KMS-11 (cell line): ENCODE measurements at regions not wholly inside any gene's neighbourhood (a gene's known extent, or its start where the extent isn't known, plus 50 kb on each side); places are given as distances from the start of the nearest gene placed in this dataset.

Source experiments
- H2AFZ ChIP-seq: fragments of 200-600 bp; sonication (generic); 2 replicates; pipeline ENCODE4 v1.6.1; 2016; ENCODE audit warnings: antibody characterized with exemption, mixed run types, low read depth
- H3K27ac ChIP-seq: fragments of 200-600 bp; sonication (generic); 2 replicates; pipeline ENCODE4 v1.6.1; 2016; ENCODE audit warnings: mild to moderate bottlenecking, mixed run types
- H3K27me3 ChIP-seq: fragments of 200-600 bp; sonication (generic); 2 replicates; pipeline ENCODE4 v1.6.1; 2017; ENCODE audit warnings: mild to moderate bottlenecking, low read depth, mixed run types, moderate library complexity; ENCODE audit not compliant: insufficient read depth
- H3K36me3 ChIP-seq: fragments of 200-600 bp; sonication (generic); 2 replicates; pipeline ENCODE4 v1.6.1; 2017; ENCODE audit warnings: mild to moderate bottlenecking, mixed run types; ENCODE audit not compliant: insufficient read depth
- H3K4me1 ChIP-seq: fragments of 200-600 bp; sonication (generic); 2 replicates; pipeline ENCODE4 v1.6.1; 2016; ENCODE audit warnings: mild to moderate bottlenecking, low read depth, mixed run types; ENCODE audit not compliant: poor library complexity, severe bottlenecking
- H3K4me2 ChIP-seq: fragments of 200-600 bp; sonication (generic); 2 replicates; pipeline ENCODE4 v1.7.0; 2016; ENCODE audit warnings: mild to moderate bottlenecking, mixed run types
- H3K4me3 ChIP-seq: fragments of 200-600 bp; sonication (generic); IDR thresholded peaks from 2 replicates; pipeline ENCODE4 v1.6.1; 2017; ENCODE audit warnings: low read depth, low read length, mixed read lengths; ENCODE audit not compliant: insufficient read depth
- H3K79me2 ChIP-seq: fragments of 200-600 bp; sonication (generic); 2 replicates; pipeline ENCODE4 v1.6.1; 2016; ENCODE audit warnings: low read depth, mixed run types; ENCODE audit not compliant: insufficient read depth
- H3K9ac ChIP-seq: fragments of 200-600 bp; sonication (generic); 2 replicates; pipeline ENCODE4 v1.6.1; 2016; ENCODE audit warnings: mild to moderate bottlenecking, mixed run types
- H4K20me1 ChIP-seq: fragments of 200-600 bp; sonication (generic); 2 replicates; pipeline ENCODE4 v1.6.1; 2016; ENCODE audit warnings: mild to moderate bottlenecking, mixed run types; ENCODE audit not compliant: insufficient read depth
- TF ChIP-seq, protein P1 (sequence below): fragments of 200-600 bp; sonication (generic); conservative IDR thresholded peaks from 2 replicates; pipeline ENCODE4 v1.6.1; 2017; ENCODE audit warnings: low read depth, mild to moderate bottlenecking, antibody characterized with exemption, low read length, moderate library complexity, mixed read lengths

DNA sequence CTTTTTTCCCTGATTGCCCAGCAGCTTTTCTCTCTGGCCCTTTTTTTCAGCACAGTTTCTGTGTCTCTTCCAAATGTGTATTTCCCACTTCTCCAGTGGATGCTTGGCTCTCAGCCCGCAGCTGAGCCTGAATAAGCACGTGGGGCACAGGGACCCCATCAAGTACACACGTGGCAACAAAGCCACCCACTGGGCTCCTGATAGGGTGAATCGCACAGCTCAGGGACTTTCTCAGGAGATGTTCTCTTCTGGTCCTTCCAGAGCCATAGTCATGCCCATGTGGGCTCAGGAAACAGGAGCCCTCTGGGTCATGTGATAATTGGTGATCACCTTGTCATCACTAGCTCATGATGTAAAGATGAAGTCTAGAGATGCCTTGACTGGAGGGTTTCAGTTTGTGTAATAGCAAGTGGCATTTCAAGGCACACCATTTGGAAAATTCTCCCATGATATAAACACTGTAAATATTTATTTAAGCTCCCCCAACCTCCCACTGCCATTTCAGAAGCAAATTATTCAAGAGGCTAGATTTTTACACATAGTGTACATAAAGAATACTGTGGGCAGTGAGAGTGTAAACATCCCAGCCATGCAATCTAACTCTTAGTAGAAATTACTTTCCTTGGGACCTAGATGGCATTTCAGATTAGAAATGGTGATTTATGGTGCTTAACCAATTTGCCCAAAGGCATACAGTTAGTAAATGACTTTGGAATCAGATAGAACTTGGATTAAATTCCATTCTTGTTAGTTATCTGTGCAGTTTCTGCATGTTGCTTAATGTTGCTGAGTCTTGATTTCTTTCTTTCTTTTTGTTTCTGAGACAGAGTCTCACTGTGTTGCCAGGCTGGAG is 597.5 kb downstream of the SLC4A3 start:
- Histone ChIP-seq H3K4me2 (no peak overlapping the region), H3K27me3 (no peaks in the 10 kb centered on the region)

DNA sequence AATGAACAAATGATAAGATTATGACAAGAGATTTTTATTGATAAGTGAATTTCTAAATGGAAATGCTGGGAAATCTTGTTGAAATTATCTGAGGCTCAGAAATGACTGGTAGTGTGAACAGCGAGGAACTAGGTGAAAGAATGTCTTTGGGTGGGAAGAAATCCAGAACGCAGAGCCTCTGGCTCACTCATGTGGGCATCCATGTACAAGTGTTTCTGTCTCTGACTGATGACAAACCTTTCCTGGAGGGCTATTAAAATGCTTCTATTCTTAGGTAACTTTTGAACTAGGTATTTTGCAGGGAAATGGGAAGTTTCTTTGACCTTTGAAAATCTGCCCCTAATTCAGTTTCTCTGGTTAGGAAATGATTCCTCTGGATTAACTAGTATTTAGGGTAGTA is 598.6 kb downstream of the SLC4A3 start:
- H3K36me3 ChIP-seq, result no peaks in the 10 kb centered on the region
- H3K4me1 ChIP-seq, result no peaks in the 10 kb centered on the region
- no peak overlapping the region for H3K27ac ChIP-seq
- no peak overlapping the region for H3K9ac ChIP-seq
- no peaks in the 10 kb centered on the region for H3K27me3 ChIP-seq
- H3K4me3 ChIP-seq, result no peak overlapping the region
- TF ChIP-seq, protein P1, sequence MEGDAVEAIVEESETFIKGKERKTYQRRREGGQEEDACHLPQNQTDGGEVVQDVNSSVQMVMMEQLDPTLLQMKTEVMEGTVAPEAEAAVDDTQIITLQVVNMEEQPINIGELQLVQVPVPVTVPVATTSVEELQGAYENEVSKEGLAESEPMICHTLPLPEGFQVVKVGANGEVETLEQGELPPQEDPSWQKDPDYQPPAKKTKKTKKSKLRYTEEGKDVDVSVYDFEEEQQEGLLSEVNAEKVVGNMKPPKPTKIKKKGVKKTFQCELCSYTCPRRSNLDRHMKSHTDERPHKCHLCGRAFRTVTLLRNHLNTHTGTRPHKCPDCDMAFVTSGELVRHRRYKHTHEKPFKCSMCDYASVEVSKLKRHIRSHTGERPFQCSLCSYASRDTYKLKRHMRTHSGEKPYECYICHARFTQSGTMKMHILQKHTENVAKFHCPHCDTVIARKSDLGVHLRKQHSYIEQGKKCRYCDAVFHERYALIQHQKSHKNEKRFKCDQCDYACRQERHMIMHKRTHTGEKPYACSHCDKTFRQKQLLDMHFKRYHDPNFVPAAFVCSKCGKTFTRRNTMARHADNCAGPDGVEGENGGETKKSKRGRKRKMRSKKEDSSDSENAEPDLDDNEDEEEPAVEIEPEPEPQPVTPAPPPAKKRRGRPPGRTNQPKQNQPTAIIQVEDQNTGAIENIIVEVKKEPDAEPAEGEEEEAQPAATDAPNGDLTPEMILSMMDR, result no peak
- H2AFZ ChIP-seq, result no peak overlapping the region
- H3K79me2 ChIP-seq, result no peaks in the 10 kb centered on the region
- H4K20me1 ChIP-seq, result no peaks in the 10 kb centered on the region
- H3K4me2 ChIP-seq, result no peak overlapping the region

More for the DNA sequence above, 597.5 kb downstream of the SLC4A3 start:
- Histone ChIP-seq H3K79me2 (no peaks in the 10 kb centered on the region), H3K36me3 (no peaks in the 10 kb centered on the region), H3K27ac (no peak overlapping the region), H4K20me1 (no peaks in the 10 kb centered on the region), H3K4me1 (no peaks in the 10 kb centered on the region), H3K4me3 (no peak overlapping the region), H2AFZ (no peak overlapping the region), H3K9ac (no peak overlapping the region)
- TF ChIP-seq, protein P1, result no peak

DNA sequence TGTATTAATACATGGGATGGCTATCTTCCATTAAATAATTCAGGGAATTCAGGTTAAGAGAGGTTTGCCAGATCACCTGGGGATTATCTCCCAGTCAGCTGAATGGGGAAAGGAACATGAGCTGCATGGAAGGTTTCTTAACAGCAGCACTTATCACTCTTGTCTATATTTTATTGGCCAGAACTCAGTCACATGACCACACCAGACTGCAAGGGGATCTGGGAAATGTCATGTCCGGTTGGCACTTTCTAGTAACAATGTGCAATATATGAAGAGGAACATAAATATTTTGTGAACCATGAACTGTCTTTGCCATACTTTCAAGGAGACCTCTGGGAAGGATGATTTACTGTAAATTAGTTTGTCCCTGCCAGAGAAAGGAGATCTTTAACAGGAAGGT is 599.1 kb downstream of the SLC4A3 start:
- no peaks in the 10 kb centered on the region for H3K4me1 ChIP-seq
- H3K9ac ChIP-seq, result no peak overlapping the region
- H4K20me1 ChIP-seq, result no peaks in the 10 kb centered on the region
- no peak overlapping the region for H2AFZ ChIP-seq
- TF ChIP-seq, protein P1, result no peak
- no peaks in the 10 kb centered on the region for H3K27me3 ChIP-seq
- no peak overlapping the region for H3K27ac ChIP-seq
- H3K79me2 ChIP-seq, result no peaks in the 10 kb centered on the region
- no peaks in the 10 kb centered on the region for H3K36me3 ChIP-seq
- no peak overlapping the region for H3K4me3 ChIP-seq
- no peak overlapping the region for H3K4me2 ChIP-seq

DNA sequence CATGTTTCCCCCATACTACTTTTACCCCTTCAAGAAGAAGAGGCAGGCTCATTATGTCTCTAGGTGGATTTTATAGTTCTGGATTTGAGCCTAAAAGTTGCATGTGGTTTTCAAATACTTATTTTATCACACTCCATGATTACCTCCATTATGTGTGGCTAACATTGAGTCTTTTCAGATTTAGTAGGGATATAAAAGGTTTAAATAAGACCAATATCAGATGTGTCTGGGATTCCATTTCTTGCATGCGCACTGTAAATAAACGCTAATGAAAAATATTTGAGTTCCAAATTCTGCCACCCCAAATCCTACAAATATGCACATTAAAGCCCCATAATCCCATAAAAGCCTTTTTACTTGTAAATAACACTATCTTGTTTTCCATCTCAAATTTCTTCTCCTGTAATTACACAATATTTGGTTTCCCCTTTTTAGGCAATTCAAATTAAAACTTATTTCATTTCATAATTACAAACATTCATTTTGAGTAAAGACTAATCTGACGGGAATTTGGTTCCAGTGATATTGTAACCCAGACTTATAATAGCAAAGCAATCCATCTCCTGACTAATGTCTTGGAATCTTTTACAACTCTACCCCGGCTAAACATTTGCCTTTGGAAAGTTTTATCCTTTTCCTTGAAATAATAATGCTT is 600.0 kb downstream of the SLC4A3 start:
- Histone ChIP-seq H3K4me3 (no peak overlapping the region), H3K4me2 (no peak overlapping the region), H3K27ac (no peak overlapping the region), H3K36me3 (no peaks in the 10 kb centered on the region), H3K27me3 (no peaks in the 10 kb centered on the region), H2AFZ (no peak overlapping the region), H3K9ac (no peak overlapping the region), H3K4me1 (no peaks in the 10 kb centered on the region), H4K20me1 (no peaks in the 10 kb centered on the region), H3K79me2 (no peaks in the 10 kb centered on the region)
- TF ChIP-seq, protein P1, result no peak
